Right lobe of liver (tissue), 4 donors: ENCODE measurements at regions not wholly inside any gene's neighbourhood (a gene's known extent, or its start where the extent isn't known, plus 50 kb on each side); places are given as distances from the start of the nearest gene placed in this dataset.

ENCODE experiments used
- CTCF ChIP-seq, 4 donors: fragments of 200-600 bp in 3 of 4; fragments of 450-650 bp in 1 of 4; IDR thresholded peaks; one replicate each; pipeline versions ENCODE4 v1.5.1 to v1.8.0; 2016 to 2022; ENCODE audit warnings: antibody characterized with exemption in 4 of 4, mild to moderate bottlenecking in 2 of 4
- POLR2A ChIP-seq: fragments of 450-650 bp; IDR thresholded peaks from one replicate; pipeline ENCODE4 v1.6.1; 2017; ENCODE audit warnings: antibody characterized with exemption, mild to moderate bottlenecking
- donor health status: DM: no; HTN: no; CAD: no.
- donor health status: DM: no; HTN: no; CAD: no.
- donor health status: DM: no; HTN: yes; CAD: no.

DNA sequence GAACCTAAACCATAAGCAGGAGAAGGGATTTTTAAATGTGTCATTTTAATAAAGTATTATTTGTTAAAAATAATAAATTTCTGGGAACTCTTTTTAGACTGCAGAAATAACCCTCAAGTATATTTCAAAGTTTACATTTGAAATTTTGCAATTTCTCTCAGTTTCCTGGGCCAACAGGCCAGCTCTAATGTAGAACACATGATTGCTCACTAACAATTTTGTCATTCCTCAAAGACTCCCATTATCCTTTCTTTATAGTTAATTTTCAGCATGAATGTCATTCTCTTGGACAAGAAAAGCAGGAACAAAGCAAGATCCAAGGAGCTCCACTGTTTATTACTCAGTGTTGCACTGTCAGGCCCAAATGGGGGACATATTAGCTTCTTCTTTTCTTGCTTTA is 119.4 kb upstream of the VANGL1 start:
- TF ChIP-seq CTCF (IDR thresholded peaks at IDR 0.05) (no peak), POLR2A (no peak)
